CD14-positive monocyte (primary cell): ENCODE measurements at regions not wholly inside any gene's neighbourhood (a gene's known extent, or its start where the extent isn't known, plus 50 kb on each side); places are given as distances from the start of the nearest gene placed in this dataset.

Source experiments
- DNase-seq, 3 donors: peaks; one replicate each; pipeline ENCODE4 v3.0.0-alpha.2; 2011 to 2022
- H2AFZ ChIP-seq: 2 replicates; pipeline ENCODE4 v1.6.0; 2012; ENCODE audit warnings: mild to moderate bottlenecking, low read depth, low read length, inconsistent platforms; ENCODE audit not compliant: insufficient read depth, poor library complexity, severe bottlenecking
- H3K27ac ChIP-seq, 2 donors: 1 replicate in 1 of 2; 2 replicates in 1 of 2; pipeline ENCODE4 v1.5.1; 2012 to 2013; ENCODE audit warnings: low read length in 2 of 2, control low read depth in 1 of 2, inconsistent platforms in 1 of 2, low read depth in 1 of 2, mild to moderate bottlenecking in 1 of 2
- H3K27me3 ChIP-seq, 2 donors: one replicate each; pipeline versions ENCODE4 v1.6.0 to v1.6.1; 2011 to 2013; ENCODE audit warnings: low read length in 2 of 2; ENCODE audit not compliant: control insufficient read depth in 2 of 2, insufficient read depth in 2 of 2
- H3K36me3 ChIP-seq, 2 donors: replicated peaks in 1 of 2; 1 replicate in 1 of 2; 2 replicates in 1 of 2; pipeline versions ENCODE4 v1.5.1 to v1.6.1; 2012 to 2013; ENCODE audit warnings: low read length in 2 of 2, control low read depth in 1 of 2, inconsistent platforms in 1 of 2, mild to moderate bottlenecking in 1 of 2; ENCODE audit not compliant: insufficient read depth in 2 of 2, control insufficient read depth in 1 of 2
- H3K4me1 ChIP-seq, 2 donors: 1 replicate in 1 of 2; 2 replicates in 1 of 2; pipeline versions ENCODE4 v1.5.1 to v1.6.1; 2012 to 2013; ENCODE audit warnings: low read length in 2 of 2, control low read depth in 1 of 2, inconsistent platforms in 1 of 2, mild to moderate bottlenecking in 1 of 2, moderate library complexity in 1 of 2; ENCODE audit not compliant: insufficient read depth in 2 of 2, control insufficient read depth in 1 of 2
- H3K4me2 ChIP-seq: replicated peaks from 2 replicates; pipeline ENCODE3; 2012; ENCODE audit warnings: low read length, moderate library complexity, mild to moderate bottlenecking; ENCODE audit not compliant: poor library complexity, severe bottlenecking; ENCODE audit errors: extremely low read depth
- H3K4me3 ChIP-seq, 3 experiments: fragments of 200-600 bp in 1 of 3; sonication (generic) in 1 of 3; replicated peaks in 1 of 3; 1 replicate in 2 of 3; 2 replicates in 1 of 3; pipeline ENCODE4 v1.5.1; 2011 to 2013; ENCODE audit warnings: low read length in 3 of 3, mild to moderate bottlenecking in 3 of 3, control low read depth in 2 of 3, low read depth in 2 of 3, inconsistent platforms in 1 of 3, moderate library complexity in 1 of 3
- H3K79me2 ChIP-seq: 2 replicates; pipeline ENCODE4 v1.6.0; 2012; ENCODE audit warnings: mild to moderate bottlenecking, control low read depth, inconsistent platforms, low read length, moderate library complexity; ENCODE audit not compliant: insufficient read depth
- H3K9ac ChIP-seq: 2 replicates; pipeline ENCODE4 v1.6.0; 2017; ENCODE audit warnings: low read length, mild to moderate bottlenecking; ENCODE audit not compliant: insufficient read depth, poor library complexity, severe bottlenecking
- H3K9me3 ChIP-seq, 2 donors: replicated peaks in 1 of 2; 1 replicate in 1 of 2; 2 replicates in 1 of 2; pipeline versions ENCODE4 v1.5.1 to v1.6.1; 2012 to 2013; ENCODE audit warnings: low read length in 2 of 2, control low read depth in 1 of 2; ENCODE audit not compliant: control insufficient read depth in 1 of 2, insufficient read depth in 1 of 2
- H4K20me1 ChIP-seq: 2 replicates; pipeline ENCODE4 v1.6.0; 2012; ENCODE audit warnings: mild to moderate bottlenecking, low read length, control low read depth, moderate library complexity; ENCODE audit not compliant: insufficient read depth
- H3K27ac Mint-ChIP-seq, 7 donors: one replicate each; pipeline ENCODE4 v1.8.0; 2020; ENCODE audit warnings: mild to moderate bottlenecking in 7 of 7, mixed read lengths in 7 of 7, moderate library complexity in 6 of 7, inconsistent platforms in 2 of 7
- H3K27me3 Mint-ChIP-seq, 3 donors: one replicate each; pipeline ENCODE4 v1.8.0; 2021 to 2022; ENCODE audit warnings: low read depth in 3 of 3, mild to moderate bottlenecking in 3 of 3, mixed read lengths in 3 of 3, moderate library complexity in 3 of 3, inconsistent platforms in 1 of 3
- H3K36me3 Mint-ChIP-seq, 2 donors: one replicate each; pipeline ENCODE4 v1.8.0; 2020; ENCODE audit warnings: mixed read lengths in 2 of 2, inconsistent platforms in 1 of 2, mild to moderate bottlenecking in 1 of 2
- H3K4me1 Mint-ChIP-seq: one replicate; pipeline ENCODE4 v1.8.0; 2020; ENCODE audit warnings: mild to moderate bottlenecking, mixed read lengths
- H3K4me3 Mint-ChIP-seq, 2 donors: one replicate each; pipeline ENCODE4 v1.8.0; 2020; ENCODE audit warnings: mild to moderate bottlenecking in 2 of 2, mixed read lengths in 2 of 2, moderate library complexity in 1 of 2
- H3K9me3 Mint-ChIP-seq, 7 donors: one replicate each; pipeline ENCODE4 v1.8.0; 2020 to 2022; ENCODE audit warnings: mixed read lengths in 7 of 7, mild to moderate bottlenecking in 6 of 7, moderate library complexity in 6 of 7, inconsistent platforms in 2 of 7
- WGBS: methylation state at CpG from one replicate; pipeline ENCODE4 v1.1.5; 2013; ENCODE audit warnings: missing lambda C conversion rate; ENCODE audit not compliant: insufficient coverage; 5-methylcytosine and 5-hydroxymethylcytosine counted together
- intact Hi-C, 2 donors: fragments of 100-400 bp; cut with micrococcal nuclease; formaldehyde crosslinking; loops; one replicate each; pipeline versions ENCODE4 v1.15.0 to v1.15.1; 2023
- TF ChIP-seq, protein P1 (sequence below): fragments of 200-600 bp; IDR thresholded peaks from one replicate; pipeline ENCODE4 v1.8.0; 2022; ENCODE audit warnings: antibody characterized with exemption, mild to moderate bottlenecking

DNA sequence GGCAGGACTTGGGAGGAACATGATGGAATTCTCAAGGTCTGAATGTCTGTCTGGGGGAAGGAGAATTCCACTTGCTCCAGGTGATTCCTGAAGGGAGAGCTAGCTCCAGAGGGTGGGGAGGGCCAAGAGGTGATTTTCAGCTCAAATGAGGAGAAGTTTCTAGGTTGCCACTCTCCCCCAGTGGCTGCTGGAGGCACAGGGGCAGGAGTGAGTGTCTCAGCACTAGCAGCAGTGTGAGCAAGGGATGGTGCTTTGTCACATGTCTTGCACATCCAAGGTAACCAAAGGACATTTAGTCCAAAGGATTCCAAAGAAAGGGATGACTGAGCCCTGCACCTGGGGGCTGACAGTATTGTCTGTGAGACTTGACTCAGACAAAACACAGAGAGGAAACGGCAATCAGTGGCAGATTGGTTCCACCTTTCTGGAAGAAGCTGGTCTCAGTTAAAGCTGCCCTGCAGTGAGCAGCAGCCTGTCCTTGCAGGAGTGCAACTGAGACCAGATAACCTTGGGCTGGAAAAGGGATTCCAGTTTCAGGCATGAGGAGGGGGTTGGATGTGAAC, 51.2 kb upstream of the PCBD1 start:
- Histone ChIP-seq H3K4me2 (no peak overlapping the region), H2AFZ (no peak overlapping the region), H3K27me3 (no peaks in the 10 kb centered on the region), H3K36me3 (no peaks in the 10 kb centered on the region), H3K27ac (no peak overlapping the region), H3K79me2 (no peaks in the 10 kb centered on the region), H3K9ac (no peak overlapping the region), H3K4me1 (no peaks in the 10 kb centered on the region), H4K20me1 (no peaks in the 10 kb centered on the region), H3K9me3 (no peaks in the 10 kb centered on the region), H3K4me3 (no peak overlapping the region)
- no peak overlapping the region for H3K4me3 Mint-ChIP-seq
- no peak overlapping the region for H3K27ac Mint-ChIP-seq
- H3K9me3 Mint-ChIP-seq = peaks cover 0 to 2% (median 0%) of the 10 kb centered on the region in 7 donors
- WGBS = 93% methylated on average over 1 of the region's 1 CpG
- TF ChIP-seq, protein P1, sequence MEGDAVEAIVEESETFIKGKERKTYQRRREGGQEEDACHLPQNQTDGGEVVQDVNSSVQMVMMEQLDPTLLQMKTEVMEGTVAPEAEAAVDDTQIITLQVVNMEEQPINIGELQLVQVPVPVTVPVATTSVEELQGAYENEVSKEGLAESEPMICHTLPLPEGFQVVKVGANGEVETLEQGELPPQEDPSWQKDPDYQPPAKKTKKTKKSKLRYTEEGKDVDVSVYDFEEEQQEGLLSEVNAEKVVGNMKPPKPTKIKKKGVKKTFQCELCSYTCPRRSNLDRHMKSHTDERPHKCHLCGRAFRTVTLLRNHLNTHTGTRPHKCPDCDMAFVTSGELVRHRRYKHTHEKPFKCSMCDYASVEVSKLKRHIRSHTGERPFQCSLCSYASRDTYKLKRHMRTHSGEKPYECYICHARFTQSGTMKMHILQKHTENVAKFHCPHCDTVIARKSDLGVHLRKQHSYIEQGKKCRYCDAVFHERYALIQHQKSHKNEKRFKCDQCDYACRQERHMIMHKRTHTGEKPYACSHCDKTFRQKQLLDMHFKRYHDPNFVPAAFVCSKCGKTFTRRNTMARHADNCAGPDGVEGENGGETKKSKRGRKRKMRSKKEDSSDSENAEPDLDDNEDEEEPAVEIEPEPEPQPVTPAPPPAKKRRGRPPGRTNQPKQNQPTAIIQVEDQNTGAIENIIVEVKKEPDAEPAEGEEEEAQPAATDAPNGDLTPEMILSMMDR = no peak
- intact Hi-C loops = no loop called here
- peaks cover 4 to 8% (median 5%) of the 10 kb centered on the region in 3 donors for H3K27me3 Mint-ChIP-seq
- no peaks in the 10 kb centered on the region for H3K36me3 Mint-ChIP-seq
- DNase-seq = no peak
- H3K4me1 Mint-ChIP-seq = no peaks in the 10 kb centered on the region

DNA sequence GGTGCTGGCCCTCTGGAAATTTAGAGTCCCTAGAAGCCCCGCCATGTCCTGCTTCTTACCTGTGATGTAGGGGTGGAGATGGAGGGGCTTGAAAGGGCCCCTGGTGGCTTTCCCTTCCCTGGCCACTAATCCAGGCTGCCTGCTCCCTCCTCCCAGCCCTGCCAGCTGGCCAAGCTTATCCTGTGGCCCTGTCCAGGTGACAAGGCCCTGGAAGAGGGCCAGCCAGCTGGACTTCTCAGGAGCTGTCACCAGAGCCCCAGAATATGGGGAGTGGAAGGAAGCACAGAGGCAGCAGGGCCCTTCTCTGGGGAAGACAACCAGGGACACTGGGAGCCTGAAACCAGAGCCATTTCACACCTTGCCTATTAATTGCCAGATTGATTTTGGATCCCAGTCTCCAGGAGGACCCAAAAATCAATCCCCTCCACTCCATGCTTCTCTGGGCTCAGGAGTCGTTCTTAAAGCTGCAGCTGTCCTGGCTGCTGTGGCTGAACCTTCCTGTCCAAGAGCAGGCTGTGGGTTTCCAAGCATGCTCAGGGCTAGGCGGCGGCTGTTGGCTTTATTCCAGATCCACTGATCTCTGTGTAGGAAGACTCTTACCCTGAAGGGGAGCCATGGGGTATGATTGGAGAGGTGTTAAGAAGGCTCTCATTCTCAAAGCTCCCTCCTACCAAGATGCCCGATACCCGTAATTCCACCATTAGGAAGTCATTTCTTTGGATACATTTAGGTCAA, 52.6 kb upstream of the PCBD1 start:
- intact Hi-C loops = no loop called here
- Mint-ChIP-seq H3K27me3 (peaks cover 3 to 6% (median 5%) of the 10 kb centered on the region in 3 donors), H3K36me3 (no peaks in the 10 kb centered on the region), H3K27ac (no peak overlapping the region), H3K9me3 (peaks cover 0 to 2% (median 0%) of the 10 kb centered on the region in 7 donors), H3K4me3 (no peak overlapping the region), H3K4me1 (no peaks in the 10 kb centered on the region)
- Histone ChIP-seq H3K9ac (no peak overlapping the region), H3K79me2 (no peaks in the 10 kb centered on the region), H3K9me3 (no peaks in the 10 kb centered on the region), H3K27ac (no peak overlapping the region), H3K4me2 (no peak overlapping the region), H3K36me3 (no peaks in the 10 kb centered on the region), H3K4me3 (no peak overlapping the region), H4K20me1 (no peaks in the 10 kb centered on the region), H2AFZ (no peak overlapping the region), H3K4me1 (no peaks in the 10 kb centered on the region), H3K27me3 (no peaks in the 10 kb centered on the region)
- WGBS = 0% methylated on average over 1 of the region's 6 CpGs
- DNase-seq = no peak
- TF ChIP-seq, protein P1 = no peak
